Fibroblast of skin of left quadriceps (primary cell): ENCODE measurements at regions not wholly inside any gene's neighbourhood (a gene's known extent, or its start where the extent isn't known, plus 50 kb on each side); places are given as distances from the start of the nearest gene placed in this dataset.
A peak's percentile ranks its signal among the peaks of the same experiment; 100 is the strongest.
"Not testable (repeated sequence)": the region's sequence is repeated elsewhere in the genome, so short reads cannot be mapped to it uniquely, and the experiment has no call there.

Experiments used
- DNase-seq, 2 experiments: peaks; one replicate each; pipeline ENCODE4 v3.0.0-alpha.2; 2013; ENCODE audit warnings: low read depth in 2 of 2

- DNase-seq = peak; percentile 64 to 70
Measured at GRCh38 chr16:59634004-59634579, 900.0 kb upstream of the GOT2 start.

GRCh38 chr16:59632276-59632855 is 898.2 kb upstream of the GOT2 start:
- DNase-seq = no peak

- DNase-seq = not testable (repeated sequence)
Measured at GRCh38 chr16:59624381-59624780, 890.3 kb upstream of the GOT2 start.

DNA sequence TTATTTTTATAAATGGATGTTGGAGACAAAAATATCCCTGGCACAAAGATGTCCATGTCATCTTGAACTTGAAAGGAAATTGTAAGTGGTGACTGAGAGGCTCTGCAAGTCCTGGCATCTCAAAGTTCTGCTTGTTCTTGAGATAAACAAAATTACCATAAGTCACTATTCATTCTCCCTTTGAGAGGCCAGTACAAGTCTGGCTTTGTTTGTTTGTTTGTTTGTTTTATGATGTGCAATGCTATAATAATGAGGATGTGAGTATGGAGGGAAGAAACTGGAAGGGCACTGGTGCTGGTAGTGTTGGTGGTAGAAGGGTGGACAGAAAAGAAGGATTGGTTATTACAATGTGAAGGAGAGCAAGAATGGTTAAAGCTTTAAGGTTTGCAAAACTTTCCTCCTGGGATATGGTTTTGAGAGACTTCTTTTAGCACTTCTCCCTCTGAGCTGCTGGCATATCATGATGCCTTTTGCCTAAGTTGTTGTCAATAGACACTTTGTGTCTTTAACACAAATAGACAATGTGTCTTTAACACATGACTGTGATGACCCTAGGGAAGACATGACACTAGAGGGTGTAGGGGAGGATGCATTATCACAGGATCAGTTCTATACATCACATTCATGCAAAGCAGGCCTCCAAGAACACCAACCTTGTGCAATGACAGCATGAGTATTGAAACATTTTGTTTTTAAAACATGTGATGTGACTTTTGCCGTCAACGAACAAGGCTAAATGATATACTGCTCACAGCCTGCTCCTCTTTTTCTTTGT is 880.5 kb upstream of the GOT2 start:
- no peak for DNase-seq

- DNase-seq = not testable (repeated sequence)
Measured at GRCh38 chr16:59612910-59613620, 878.9 kb upstream of the GOT2 start.

DNA sequence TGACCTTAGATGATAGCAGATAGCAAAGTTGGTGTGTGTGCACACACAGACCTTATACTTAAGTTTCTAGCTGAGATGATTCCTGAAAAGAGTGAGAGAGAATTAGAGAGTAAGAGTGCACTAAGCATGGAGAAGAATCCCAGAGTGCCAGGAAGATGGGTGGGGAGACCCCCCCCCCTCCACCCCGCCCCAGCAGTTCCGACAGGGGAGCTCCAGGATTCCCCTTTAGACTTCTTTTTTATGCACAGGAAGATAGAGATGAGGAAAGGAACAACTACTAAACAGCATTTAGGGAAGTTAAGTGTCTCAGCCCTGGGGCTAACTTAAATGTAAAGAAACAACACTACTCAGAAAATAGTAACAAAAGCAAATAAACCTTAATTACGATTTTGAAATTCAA is 878.0 kb upstream of the GOT2 start:
- no peak for DNase-seq

DNA sequence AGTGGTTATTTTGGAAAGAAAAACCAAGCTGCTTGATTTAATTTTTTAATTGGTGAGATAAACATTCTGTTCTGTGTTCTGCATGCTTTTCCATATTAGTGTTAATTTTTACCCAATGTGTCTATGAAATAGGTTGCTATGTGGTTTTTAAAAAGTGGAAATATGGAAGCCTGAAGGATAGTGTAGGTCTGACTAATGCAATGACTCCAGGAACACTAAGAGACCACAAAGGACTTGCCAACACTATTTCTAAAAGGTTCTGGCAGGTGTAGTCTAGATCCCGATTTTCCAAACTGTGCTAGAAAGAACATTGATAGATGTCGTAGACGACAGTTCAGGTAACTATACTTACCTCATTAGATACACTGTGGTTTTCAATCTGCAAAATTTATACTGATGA is 877.4 kb upstream of the GOT2 start:
- DNase-seq = no peak

DNA sequence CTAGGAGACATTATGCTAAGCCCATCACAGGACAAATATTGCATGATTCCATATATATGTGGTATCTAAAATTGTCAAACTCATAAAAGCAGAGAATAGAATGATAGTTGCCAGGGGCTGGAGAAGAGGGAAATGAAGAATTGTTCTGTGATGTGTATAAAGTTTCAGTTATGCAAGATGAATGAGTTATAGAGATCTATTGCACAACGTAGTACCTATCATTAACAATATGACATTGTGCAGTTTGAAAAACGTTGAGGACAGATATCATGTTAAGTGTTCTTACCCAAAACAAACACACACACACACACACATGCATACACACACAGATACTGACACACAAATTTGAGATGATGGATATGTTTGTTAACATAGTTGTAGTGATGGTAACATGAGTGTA is 871.6 kb upstream of the GOT2 start:
- DNase-seq = no peak

GRCh38 chr16:59604354-59604753 is 870.2 kb upstream of the GOT2 start:
- DNase-seq = peak; percentile 21

DNA sequence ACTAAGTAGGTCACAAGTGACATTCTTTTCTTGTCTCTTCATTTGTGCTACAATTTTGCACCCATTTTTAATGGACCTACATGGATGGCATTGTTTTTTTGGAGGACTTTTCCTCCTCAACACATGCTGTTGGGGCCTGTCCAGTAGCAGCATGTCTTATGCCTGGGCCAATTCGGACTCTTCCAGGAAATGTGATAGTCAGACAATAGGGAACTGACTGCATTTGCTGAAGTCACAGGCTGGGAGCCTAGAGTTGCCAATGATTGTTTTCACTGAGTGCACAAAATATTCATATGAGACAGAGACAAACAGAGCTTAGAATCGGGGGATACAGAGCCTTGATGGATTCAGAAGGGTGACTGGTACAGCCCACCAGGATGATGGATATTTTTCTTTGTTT is 867.3 kb upstream of the GOT2 start:
- DNase-seq = no peak

- DNase-seq = no peak
Measured at GRCh38 chr16:59597269-59597668, 863.2 kb upstream of the GOT2 start.

DNA sequence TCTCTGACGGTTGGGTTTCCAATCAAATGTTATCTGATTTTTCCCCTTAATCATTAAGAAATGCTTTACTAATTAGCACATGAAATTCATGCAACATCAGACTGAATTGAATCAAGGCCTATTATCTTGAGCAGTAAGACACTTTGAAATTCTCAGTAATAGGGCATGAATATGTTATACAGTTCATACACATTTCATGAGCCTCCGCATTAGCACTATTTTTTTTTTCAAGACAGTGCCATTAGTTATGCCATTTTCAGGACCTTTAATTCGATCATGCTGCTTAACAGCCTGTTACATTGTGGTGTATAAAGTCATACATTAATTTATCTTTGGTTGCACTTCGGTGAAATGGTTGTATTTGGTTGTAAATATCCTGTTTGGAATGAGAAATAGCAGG is 862.6 kb upstream of the GOT2 start:
- DNase-seq = no peak

GRCh38 chr16:59593194-59593661 is 859.1 kb upstream of the GOT2 start:
- peak; percentile 91 for DNase-seq

- DNase-seq = no peak
Measured at GRCh38 chr16:59591480-59591879, 857.4 kb upstream of the GOT2 start.

- no peak for DNase-seq
Measured at GRCh38 chr16:59590845-59591244, 856.7 kb upstream of the GOT2 start.

DNA sequence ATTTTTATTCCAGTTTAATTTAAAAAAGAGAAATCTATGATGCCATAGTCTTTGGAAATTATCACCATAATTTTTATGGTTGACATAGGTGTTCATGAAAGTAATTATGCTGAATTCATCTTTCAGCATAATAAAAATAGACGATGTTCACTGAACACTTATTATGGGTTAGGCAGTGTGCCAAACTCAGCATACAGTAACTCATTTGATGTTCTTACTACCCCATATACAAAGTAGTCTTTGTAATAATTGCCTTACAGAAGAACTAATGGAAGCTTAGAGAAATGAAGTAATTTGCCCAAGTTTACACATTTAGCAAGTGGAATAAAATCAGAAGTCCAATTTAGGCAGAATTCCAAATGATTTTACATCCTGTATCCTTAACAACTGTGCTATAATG is 852.2 kb upstream of the GOT2 start:
- no peak for DNase-seq

DNA sequence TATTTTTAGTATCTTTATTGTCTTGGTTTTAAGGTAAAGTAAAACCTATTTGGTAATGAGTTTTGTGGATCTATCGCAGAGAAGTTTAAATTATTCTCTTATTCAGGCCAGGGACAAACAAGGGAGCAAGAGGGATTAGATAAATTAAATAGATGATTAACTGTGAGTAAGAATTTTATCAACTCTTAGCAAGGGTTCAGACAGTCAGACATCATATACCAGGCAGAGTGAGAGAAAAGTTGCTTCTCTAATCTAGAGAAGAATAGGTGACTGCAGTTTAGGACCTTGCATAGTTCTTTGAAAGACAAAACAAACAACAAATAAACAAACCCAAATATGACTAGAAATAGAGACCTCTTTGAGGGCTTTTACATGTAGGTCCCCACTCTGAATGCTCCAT is 840.2 kb upstream of the GOT2 start:
- no peak for DNase-seq

- DNase-seq = peak; percentile 84 to 85
Measured at GRCh38 chr16:59573528-59574271, 839.6 kb upstream of the GOT2 start.

- no peak for DNase-seq
Measured at GRCh38 chr16:59567496-59567895, 833.4 kb upstream of the GOT2 start.

DNA sequence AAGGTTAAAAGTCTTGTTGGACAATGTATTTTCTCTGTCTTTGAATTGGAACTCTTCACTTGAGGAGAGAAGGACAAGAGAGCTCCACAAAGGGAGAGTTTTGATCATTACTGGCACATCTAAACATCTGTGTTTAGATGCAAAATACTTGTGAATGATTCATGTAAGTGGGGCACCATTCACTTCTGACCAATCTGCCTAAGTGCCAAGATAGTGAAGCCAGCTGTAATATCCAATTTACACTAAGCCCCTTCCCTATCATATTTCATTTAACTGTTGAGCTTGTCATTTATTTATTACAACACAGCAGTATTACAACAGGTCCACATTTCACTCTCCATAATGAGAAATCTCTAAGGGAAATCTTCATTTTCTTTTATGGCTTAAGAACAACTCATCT is 832.3 kb upstream of the GOT2 start:
- no peak for DNase-seq

- DNase-seq = no peak
Measured at GRCh38 chr16:59558679-59559078, 824.6 kb upstream of the GOT2 start.

GRCh38 chr16:59552164-59552563 is 818.0 kb upstream of the GOT2 start:
- no peak for DNase-seq
